DND-41 (cell line): ENCODE measurements at regions not wholly inside any gene's neighbourhood (a gene's known extent, or its start where the extent isn't known, plus 50 kb on each side); places are given as distances from the start of the nearest gene placed in this dataset.

ENCODE experiments used
- EZH2 ChIP-seq: IDR thresholded peaks from 3 replicates; pipeline ENCODE4 v1.6.1; 2012; ENCODE audit warnings: borderline replicate concordance, low read depth, mild to moderate bottlenecking, moderate library complexity, low read length, inconsistent platforms; ENCODE audit not compliant: severe bottlenecking
- TF ChIP-seq, protein P1 (sequence below): IDR thresholded peaks from 2 replicates; pipeline ENCODE4 v1.5.1; 2012; ENCODE audit warnings: borderline replicate concordance, low read length, moderate library complexity, mild to moderate bottlenecking; ENCODE audit not compliant: poor library complexity, severe bottlenecking; ENCODE audit errors: extremely low read depth

DNA sequence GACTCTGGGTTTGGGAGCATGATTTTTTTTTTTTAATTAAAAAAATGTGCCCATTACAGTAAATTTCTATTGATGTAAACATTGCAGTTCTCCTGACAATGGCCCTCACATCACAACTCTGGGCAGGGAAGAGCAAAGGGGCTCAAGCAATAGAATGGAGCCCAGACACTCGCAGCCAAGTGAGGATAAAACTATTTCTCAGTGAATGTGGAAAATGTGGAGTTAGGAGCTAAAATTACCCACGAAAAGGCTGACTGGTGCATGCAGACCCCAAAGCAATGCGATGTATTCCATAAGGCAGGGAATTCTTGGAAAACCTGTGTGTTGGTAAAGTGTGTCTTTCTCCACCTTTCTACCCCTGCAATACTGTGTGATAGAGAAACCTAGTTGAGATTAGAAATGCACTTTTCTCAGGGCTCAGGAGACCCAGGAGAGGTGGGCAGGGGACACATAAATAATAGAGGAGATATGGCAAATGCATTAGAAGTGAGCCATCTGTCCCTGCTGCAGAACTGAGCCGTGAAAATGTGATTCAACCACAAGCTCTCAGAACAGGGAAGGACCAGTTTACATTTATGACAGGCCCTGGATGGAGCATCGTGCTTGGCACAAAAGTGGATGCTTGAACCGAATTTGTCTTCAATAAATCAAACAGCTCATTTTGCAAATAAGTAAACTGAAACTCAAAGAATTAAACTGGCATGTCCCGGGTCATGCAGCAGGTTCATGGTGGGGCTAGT, 100.1 kb downstream of the MYCN start:
- TF ChIP-seq, protein P1, sequence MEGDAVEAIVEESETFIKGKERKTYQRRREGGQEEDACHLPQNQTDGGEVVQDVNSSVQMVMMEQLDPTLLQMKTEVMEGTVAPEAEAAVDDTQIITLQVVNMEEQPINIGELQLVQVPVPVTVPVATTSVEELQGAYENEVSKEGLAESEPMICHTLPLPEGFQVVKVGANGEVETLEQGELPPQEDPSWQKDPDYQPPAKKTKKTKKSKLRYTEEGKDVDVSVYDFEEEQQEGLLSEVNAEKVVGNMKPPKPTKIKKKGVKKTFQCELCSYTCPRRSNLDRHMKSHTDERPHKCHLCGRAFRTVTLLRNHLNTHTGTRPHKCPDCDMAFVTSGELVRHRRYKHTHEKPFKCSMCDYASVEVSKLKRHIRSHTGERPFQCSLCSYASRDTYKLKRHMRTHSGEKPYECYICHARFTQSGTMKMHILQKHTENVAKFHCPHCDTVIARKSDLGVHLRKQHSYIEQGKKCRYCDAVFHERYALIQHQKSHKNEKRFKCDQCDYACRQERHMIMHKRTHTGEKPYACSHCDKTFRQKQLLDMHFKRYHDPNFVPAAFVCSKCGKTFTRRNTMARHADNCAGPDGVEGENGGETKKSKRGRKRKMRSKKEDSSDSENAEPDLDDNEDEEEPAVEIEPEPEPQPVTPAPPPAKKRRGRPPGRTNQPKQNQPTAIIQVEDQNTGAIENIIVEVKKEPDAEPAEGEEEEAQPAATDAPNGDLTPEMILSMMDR: no peak
- no peak for TF ChIP-seq EZH2
